Astrocyte of the hippocampus (primary cell): ENCODE measurements at regions not wholly inside any gene's neighbourhood (a gene's known extent, or its start where the extent isn't known, plus 50 kb on each side); places are given as distances from the start of the nearest gene placed in this dataset.

Experiments
- DNase-seq: peaks from one replicate; pipeline ENCODE4 v3.0.0; 2011; ENCODE audit warnings: low read depth, low spot score

DNA sequence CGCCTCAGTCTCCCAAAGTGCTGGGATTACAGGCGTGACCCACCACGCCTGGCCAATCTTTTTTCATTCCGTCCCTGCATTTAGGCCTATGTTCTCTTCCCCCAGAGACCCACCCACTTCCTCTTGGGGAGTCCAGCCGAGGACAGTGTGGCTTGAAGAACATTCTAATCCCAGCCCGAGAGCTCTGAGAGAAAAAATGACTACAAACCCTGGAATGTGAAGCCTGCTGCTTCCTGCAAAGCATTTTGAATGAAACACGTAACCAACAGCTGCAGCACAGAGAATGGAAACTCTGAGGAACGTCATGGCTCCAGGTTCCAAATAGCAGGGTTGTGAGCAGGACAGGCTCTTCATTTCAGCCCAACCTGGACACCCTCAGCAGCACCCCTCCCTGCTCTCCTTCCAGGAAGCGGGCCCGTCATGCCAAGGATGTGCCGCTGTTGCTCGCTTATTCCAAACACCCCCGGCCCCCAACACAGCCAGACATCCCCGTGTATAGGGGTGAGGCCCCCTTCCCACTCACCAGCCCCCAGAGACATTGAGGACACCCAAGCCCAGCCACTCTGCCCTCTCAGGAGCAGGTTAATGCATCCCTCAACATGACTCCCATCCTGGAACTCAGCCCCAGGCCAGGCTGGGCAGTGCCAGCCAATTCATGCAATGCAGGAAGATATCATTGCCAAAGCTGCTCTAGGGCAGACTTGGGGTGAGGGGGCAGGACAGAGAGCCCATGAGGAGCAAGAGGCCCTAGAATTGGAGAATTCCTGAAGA, 139.8 kb downstream of the ZFP36L2 start:
- peak; percentile 98 for DNase-seq

DNA sequence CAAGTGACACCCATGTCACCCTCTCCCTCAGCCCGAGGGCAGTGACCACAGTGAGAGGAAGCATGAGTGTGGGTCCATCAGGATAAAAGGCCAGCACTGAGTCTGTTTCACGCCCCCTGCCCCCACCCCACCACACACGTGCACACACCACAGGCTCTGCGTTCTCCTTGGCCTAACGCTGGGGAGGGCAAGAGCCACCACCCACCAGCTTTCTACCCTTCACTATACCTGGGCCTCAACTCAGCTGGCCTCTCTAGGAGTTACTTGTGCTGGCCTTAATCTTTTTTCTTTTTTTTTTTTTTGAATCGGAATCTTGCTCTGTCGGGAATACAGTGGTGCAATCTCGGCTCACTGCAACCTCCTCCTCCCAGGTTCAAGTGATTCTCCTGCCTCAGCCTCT, 140.5 kb downstream of the ZFP36L2 start:
- no peak for DNase-seq

DNA sequence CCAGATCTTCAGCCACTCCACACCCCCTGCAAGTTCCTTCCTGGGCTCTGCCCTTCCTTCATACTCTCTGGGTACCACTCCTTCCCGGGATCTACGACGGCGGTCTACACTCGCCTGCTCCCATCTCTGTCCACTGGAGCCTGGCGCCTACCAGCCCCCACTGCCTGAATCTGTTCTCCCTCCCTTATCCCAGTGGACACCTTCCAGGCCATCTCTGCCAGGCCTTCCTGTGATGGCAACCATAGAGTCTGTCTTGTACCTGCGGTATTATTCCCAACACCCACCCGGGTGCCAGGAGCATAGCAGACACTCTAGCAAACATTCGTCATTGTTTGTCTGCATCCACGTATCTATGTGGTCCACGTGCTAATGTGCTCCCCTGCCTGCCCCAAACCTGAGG, 140.9 kb downstream of the ZFP36L2 start:
- no peak for DNase-seq

DNA sequence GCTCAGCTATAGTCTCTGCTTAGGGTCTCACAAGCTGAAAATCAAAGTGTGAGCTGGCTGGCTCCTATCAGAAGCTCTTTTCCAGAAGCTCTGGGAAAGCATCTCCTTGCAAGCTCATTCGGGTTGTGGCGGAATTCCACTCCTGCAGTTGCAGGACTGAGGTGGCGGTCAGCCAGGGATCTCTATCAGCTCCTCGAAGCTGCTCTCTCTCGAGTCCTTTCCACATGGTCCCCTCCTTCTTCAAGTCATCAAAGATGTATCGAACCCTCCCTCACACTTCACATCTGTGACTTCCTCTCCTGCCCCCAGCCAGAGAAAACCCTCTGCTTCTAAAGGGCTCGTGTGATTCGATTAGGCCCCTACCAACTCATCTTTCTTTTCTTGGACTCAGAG, 141.7 kb downstream of the ZFP36L2 start:
- peak; percentile 82 for DNase-seq

DNA sequence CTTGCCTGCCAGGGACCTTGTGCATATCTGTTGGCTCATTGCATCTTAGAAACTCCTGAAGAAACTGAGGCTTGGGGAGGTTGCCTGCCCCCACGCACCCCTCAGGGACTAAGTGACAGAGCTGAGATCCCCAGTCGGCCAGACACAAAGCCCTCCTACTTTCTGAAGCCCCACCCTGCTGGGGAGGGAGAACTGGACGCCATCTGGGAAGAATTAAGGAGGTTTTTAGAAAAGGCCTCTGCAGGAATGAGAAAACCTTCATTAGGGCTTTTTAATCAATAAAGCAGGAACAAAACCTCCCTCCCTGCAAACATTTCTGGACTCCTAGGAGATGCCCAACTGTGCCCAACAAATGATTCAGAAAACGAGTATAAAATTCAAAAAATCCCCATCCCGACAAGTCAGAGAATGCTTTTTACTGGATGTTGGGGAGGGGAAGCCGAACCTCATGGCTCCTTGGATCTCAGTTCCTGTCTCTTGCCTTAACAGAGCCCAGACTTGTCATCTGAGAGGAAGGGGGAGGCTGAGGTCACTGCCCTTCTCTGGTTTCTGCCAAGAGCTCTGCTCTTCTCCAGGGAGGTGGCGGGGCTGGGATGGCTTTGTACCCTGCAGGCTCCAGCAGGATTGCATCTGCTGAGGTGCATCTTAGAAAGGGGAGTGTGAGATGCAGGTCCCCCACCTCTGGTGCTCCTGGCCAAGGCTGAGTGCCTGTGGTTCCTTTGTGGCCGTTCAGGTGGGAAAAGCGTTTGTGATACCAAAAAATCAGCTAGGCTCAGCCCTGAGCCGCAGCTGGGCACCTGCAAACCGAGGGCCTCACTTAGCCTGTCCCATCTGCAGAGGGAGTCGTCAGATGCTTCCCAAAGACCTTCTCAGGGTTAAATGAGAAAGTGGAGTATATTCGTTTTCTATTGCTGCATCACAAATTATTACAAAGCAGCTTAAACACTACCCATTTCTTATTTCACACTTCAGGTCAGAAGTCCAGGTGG, 142.4 kb downstream of the ZFP36L2 start:
- peak; percentile 45 for DNase-seq

DNA sequence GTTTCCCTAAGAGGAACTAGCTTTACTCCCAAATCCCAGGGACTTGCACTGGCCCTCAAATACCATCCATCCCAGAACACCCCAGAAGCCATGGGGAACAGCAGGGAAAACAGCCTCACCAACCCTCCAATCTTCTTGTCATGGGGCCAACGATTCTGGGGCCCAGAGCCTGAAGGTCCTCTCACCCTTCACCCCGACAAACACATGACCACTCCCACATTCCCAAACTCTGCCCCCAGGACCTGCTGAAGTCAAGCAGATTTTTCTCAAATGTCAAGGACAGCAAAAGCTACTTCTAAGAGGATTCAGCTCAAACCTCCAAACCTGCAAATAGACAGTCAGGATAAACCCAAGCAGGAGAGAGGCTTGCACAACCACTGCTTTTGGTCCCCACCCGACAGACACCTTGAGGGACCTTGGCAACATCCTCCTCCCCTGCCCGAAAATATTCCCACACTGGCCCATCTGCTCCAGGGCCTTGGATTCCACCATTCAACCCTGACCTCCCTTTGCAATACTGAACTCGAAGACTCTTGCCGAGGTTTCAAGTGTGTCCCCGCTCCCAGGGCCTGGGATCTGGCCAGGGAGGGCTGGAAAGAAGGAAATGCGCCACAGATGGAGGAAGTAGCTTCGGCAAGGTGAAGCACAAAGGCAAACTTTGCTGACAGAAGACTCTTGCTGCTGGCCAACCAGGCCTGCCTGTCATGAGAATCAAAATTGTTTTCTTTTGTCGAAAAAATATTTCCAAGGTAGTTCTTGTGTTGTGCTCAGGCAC, 143.3 kb downstream of the ZFP36L2 start:
- no peak for DNase-seq

DNA sequence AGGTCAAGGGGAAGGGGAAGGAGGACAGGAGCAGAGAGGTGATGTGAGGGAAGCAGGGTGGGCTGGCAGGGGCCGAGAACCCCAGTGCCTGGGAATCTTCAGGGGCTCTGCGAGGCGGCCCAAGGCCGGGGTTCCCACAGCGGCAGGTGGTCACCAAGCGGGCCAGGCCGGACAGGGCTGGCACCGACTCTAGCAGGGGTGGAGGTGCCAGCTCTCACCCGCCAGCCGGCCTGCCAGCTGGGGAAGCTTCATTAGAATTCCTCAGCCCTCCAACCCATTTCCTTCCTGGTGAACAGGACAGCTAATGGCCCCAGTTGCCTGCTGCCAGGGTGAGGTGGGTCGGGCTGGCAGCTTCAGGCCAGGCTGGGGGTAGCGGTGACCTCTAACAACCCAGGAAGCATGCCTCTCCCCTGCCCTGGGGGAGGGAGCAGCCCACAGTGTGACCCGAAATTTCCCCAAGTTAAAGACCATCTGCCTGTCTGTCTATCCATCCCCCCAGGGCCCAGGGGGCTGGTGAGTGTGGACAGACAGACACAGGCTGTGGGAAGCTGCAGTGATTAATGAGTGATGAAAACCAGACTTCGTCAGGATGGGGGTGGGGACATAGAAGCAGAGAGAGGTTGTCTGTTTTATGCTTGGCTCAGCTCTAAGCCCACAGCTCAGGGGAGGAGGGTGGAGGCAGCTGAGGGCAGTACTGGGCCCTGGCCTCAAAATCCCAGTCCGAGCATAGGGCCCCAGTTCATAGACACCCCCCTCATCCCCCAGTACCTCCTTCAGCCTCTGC, 144.1 kb downstream of the ZFP36L2 start:
- DNase-seq = peak; percentile 59

DNA sequence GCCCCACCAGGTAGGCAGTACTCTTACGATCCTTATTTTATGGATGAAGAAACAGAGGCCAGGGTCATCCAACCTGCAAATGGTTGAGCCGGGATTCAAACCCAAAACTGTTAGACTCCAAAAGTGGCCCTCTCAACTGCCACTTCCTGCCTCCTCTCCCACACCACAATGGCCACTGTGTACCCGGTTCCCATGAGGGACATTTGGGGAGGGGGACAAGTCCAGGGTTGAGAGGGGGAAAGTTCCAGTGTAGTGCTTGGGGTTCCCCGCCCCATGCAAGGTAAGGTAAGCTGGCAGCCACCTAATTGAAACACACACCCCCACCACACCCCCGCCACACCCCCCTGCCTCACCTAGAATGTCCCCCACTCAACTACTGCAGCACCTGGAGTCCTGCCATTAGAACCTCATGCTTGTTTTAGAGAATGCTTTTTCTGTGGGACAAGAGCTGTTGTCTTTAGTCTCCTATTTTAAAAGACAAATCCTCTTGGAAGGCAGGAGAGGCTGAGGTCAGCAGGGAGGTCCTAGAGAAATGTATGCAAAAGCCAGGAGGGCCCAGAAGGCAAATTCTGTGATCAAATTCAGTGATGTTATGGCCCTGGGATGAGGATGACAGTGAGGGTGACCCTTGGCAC, 145.2 kb downstream of the ZFP36L2 start:
- DNase-seq = no peak

DNA sequence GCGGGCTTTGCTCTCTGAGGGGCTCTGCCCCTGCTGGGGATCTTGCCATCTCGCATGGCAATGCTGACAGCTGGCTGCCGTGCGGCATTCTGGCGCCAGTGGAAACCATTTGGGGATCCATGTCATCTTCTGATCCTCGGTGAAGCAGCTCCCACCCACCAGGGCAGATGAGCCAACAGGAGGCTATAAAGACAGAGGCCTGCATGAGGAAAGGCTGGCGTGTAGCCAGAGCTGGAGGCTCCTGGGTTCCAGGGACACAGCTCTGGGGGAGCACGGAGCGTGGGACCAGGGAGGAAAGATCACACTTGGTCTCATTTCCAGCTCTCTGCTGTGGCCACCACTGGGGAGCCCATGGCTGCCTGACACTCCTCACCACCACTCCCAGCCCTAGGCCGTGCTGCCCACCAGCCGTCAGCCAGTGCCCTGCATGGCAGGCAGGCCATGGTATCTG, 145.8 kb downstream of the ZFP36L2 start:
- no peak for DNase-seq

DNA sequence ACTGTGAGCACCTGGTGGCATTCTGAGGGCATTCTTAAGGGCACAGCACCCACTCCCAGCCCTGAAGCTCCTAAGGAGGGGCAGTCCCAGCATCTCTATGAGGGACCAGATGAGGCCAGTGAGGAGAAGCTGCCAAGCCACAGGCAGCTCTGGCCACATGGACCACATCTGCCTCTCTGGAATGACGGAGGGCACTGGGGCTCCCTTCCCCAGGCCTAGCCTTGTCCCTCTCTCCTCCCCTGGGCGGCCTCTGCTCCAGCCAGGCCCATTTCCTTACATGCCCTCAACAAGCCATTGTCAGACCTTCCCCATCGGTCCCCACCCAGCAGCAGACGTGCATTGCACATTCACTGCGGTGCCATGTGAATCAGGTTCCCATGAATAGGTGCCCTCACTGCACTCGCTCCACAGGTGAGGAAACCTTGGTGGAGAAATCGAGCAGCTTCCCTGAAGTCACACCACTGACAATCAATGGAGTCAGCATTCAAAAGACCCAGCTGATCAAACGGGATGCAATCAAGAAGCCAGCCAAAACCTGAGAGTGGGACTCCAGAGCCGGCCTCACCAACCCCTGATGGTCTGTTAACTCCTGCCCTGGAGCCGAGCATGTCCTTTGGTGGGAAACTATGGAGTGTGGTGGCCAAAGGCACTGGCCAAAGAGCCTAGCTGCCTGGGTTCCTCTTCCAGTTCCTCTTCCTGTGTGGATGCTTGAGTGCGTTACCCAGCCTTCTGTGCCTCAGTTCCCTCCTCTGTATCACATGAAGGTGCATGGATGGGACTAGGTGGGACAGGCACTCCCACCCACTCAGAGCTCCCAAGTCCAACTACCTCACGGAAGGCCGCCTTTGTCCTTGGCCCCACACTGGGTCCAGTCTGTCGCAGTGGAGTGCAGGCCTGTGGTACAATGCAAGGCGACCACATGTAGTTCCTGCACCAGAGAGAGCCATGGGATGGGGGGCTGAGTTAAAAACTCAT, 147.3 kb downstream of the ZFP36L2 start:
- DNase-seq = no peak

DNA sequence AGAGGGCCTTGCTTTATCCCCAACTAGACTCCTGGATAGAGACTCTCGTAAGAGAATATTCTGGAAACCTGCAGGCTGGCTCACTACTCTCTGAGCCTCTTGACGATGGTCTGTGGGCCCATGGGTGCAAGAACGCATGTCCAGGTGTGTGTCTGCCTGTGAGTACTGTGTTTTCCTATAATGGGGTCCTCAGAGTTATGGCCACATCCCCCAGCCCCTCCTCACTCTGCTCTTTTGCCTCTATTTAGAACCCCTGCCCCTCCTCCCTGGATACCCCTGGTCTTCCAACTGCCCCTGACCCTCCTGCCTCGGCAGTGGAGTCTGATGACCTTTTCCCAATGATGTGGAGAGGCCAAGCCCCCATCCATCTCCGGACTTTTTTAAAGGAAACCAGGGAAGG, 148.1 kb downstream of the ZFP36L2 start:
- no peak for DNase-seq

DNA sequence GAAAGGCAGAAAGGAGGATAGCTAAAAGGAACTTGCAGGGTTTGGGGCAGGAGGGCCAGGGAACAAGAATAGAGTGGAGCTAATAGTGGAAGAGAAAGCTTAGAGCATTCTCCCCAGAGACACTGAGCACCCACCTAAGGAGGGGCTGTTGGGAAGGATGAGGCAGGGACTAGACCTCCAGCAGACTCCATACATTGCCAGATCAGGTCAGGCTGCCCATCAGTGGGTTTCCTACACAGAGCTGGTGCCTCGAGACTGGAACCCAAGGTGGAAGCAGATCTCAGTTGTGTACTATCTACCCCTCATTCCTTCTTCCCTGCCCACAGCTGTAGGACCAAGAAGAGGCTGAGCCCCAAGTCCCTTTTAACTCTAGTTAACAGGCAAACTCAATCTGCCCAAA, 148.5 kb downstream of the ZFP36L2 start:
- no peak for DNase-seq

DNA sequence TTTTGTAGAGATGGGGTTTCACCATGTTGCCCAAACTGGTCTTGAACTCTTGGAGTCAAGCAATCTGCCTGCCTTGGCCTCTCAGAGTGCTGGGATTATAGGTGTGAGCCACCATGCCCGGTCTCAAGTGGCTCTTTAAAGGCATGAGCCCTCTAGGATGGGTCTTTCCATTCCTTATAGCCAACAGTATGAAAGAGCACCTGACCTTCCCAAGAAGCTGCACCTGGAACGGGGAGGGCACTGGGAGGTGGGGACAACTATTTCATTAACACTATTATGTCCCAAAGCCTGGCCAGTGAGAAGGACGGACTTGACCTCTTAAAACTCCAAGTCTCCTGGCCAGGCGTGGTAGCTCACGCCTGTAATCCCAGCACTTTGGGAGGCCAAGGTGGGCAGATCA, 149.7 kb downstream of the ZFP36L2 start:
- DNase-seq = no peak

DNA sequence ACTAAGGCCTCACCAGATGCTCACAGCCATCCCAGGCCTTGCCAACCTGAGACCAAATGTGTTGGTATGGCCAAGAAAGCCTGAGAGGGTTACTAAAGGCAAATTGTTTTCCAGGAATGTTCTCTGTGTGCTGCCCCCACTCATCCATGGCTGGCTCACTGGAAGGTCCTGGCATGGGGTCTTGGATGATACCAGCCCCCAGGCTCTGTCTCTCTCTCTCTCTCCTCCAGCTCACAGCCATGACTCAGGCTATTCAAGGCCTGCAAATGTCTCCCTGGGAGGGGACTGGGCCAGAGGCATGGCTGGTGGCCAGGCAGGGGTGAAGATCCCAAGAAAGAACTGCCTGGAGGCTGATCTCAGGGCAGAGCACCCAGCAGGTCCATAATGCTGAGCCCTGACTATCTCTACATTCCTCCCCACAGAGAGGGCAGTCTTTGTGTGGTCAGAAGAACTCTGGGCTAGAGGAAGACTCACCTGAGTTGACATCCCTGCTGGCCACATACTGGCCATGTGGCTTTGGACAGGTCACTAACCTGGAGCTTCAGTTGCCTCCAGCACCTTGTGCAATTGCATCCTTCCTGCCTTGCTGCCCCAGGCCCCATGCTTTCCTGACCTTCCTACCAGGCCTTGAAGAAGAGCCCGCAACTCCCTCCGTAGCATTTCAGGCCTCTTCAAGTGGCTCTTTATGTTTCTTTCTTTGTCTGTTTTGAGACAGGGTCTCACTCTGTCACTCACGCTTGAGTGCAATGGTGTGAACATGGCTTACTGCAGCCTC, 150.4 kb downstream of the ZFP36L2 start:
- peak; percentile 86 for DNase-seq

DNA sequence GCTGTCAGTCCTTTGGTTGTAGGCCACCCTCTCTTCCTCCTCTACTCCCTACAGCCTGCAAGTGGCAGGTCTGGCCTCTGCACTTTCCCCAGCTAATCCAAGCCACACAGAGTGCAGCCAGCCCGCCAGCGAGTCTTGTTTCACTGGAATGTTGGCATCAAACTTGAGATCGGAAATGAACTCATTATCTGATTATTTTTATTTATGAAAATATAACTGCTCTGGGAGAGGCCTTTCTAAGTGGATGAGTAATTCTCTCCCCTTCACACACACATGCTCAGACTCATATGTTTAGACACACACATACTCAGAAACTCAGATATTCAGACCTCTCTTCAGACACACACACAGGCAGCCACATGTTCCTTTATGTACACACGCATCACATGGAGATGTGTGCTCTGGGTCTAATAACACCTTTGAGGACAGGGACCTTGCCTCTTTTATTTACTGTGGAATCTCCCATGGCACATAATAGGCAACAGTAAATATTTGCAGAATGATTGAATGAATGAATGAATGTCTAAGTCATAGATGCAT, 151.3 kb downstream of the ZFP36L2 start:
- peak; percentile 95 for DNase-seq

DNA sequence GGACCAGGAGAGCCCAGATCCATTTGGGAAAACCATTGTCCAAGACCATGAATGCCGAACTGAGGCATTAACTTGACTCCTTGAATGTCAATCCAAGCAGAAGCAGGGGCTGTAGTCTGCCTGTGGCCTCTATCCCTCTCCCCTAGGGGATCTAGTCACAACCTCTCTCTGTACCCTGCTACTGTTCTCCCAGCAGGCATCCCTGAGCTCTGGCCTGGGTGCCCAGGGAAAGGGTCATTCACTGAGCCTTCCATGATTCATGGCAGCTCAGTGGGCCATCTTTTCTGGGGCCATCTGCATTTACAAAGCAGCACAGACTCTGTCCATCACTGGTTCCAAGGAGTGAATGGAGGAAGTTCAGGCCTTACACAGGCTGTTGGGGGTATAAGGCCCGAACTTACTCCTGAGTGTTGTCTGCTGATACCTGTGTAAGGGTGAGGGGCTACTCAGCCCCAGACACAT, 151.8 kb downstream of the ZFP36L2 start:
- DNase-seq = no peak

DNA sequence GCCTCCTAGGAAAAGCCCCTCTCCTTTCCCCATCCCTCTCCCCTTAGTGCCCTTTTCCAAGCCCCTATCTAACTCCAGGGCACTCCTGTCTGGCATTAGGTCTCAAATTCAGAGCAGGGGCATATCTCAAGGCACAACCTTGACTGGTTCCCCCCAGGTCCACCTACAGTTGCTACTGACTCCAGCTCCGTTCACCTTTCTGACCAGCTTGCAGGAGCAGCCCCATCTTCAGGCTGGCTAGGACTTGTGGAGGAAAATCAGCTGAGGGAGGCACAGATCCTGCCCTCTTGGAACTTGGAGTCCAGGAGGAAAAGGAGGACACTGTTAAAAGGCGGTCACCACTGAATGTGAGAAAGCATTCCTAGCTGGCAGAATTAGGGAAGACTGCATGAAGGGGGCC, 152.4 kb downstream of the ZFP36L2 start:
- no peak for DNase-seq

DNA sequence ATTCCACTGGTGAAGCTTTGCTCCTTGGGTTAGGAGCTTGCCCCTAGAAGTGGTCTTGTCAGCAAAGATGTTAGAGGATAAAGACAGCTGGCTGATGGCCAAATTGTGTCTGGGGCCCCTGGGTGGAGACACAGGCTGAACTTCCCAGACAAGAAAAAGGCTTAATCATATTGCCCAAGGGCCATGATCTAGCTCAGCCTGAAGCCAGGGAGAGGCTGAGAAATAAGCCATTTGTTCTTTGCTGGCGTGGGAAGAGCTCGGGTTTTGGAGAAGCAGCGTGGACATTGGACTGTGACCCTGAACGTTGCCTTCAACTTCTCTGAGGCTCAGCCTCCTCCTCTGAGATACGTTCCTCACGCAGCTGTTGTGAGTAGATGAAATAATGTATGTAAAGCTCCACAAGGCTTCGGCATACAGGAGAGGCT, 153.0 kb downstream of the ZFP36L2 start:
- no peak for DNase-seq
